Right lobe of liver (tissue), 4 donors: ENCODE measurements at regions not wholly inside any gene's neighbourhood (a gene's known extent, or its start where the extent isn't known, plus 50 kb on each side); places are given as distances from the start of the nearest gene placed in this dataset.

Experiments used
- CTCF ChIP-seq, 4 donors: fragments of 200-600 bp in 3 of 4; fragments of 450-650 bp in 1 of 4; IDR thresholded peaks; one replicate each; pipeline versions ENCODE4 v1.5.1 to v1.8.0; 2016 to 2022; ENCODE audit warnings: antibody characterized with exemption in 4 of 4, mild to moderate bottlenecking in 2 of 4
- POLR2A ChIP-seq: fragments of 450-650 bp; IDR thresholded peaks from one replicate; pipeline ENCODE4 v1.6.1; 2017; ENCODE audit warnings: antibody characterized with exemption, mild to moderate bottlenecking
- donor health status: DM: no; HTN: no; CAD: no.
- donor health status: DM: no; HTN: no; CAD: no.
- donor health status: DM: no; HTN: yes; CAD: no.

DNA sequence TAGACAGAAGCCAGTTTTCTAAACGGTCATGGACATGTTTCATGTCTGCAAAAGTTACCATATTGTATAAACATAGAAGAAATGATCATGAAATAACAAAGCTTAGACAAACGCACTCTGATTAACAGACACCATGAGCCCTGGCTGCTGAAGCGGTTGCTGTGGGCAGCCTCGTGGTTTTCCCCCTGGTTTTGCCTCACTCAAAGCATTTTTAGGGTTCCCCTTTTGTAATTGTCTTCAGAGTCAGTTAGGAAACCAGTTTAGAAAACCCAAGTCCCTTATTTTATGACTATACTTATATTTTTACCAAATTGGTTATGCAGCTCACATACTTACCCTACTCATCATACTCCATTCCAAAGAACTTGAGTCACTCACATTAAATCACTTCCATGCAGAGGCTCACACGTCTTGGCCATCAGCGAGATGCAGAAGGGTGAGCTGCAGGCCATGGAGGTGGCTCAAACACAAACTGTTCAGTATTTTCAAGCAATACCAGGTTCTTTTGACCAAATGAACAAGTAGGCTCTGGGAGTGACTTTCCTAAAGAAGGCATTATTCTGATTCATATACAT is 105.6 kb upstream of the SALL3 start:
- TF ChIP-seq CTCF (IDR thresholded peaks at IDR 0.05) (no peak), POLR2A (no peak)
